HFFc6 (cell line): ENCODE measurements at regions not wholly inside any gene's neighbourhood (a gene's known extent, or its start where the extent isn't known, plus 50 kb on each side); places are given as distances from the start of the nearest gene placed in this dataset.

Experiments
- DNase-seq: peaks from one replicate; pipeline ENCODE4 v3.0.0-alpha.2; 2018
- H3K27ac Mint-ChIP-seq: 2 replicates; pipeline ENCODE4 v1.8.0; 2020; ENCODE audit warnings: mild to moderate bottlenecking, mixed read lengths
- H3K27me3 Mint-ChIP-seq: 2 replicates; pipeline ENCODE4 v1.8.0; 2021; ENCODE audit warnings: mild to moderate bottlenecking, moderate library complexity, mixed read lengths; ENCODE audit not compliant: insufficient read depth
- H3K36me3 Mint-ChIP-seq: 2 replicates; pipeline ENCODE4 v1.8.0; 2021; ENCODE audit warnings: low read depth, mixed read lengths
- H3K4me1 Mint-ChIP-seq: 2 replicates; pipeline ENCODE4 v1.8.0; 2020; ENCODE audit warnings: low read depth, mixed read lengths
- H3K4me3 Mint-ChIP-seq: 2 replicates; pipeline ENCODE4 v1.8.0; 2020; ENCODE audit warnings: mild to moderate bottlenecking, moderate library complexity, mixed read lengths
- H3K9me3 Mint-ChIP-seq: 2 replicates; pipeline ENCODE4 v1.8.0; 2020; ENCODE audit warnings: mild to moderate bottlenecking, mixed read lengths
- TF ChIP-seq, protein P1 (sequence below): fragments of 200-600 bp; sonication (generic); IDR thresholded peaks from 2 replicates; pipeline ENCODE4 v1.5.0; 2021; ENCODE audit warnings: antibody characterized with exemption, mild to moderate bottlenecking

DNA sequence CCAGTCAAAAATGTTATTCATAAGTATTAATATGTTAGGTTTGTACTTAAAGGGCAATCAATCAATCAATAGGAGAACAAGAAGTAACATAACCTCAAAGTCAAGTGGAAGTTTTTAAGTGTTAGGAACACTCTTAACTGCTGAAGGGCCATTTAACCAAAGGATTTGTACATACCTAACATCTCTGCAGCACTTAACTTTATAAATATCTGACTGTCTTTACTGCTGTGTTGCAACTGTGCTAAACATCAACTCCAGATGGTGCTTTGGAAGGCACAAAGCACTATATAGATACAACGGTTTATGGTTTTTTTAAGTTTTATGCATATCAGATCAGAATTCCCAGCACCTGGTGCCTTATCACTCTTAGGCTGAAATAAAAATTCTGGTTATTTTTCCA, 604.9 kb upstream of the PTGER4 start:
- no peak for DNase-seq
- Mint-ChIP-seq H3K27me3 (no peaks in the 10 kb centered on the region), H3K36me3 (no peaks in the 10 kb centered on the region), H3K9me3 (no peaks in the 10 kb centered on the region), H3K4me1 (no peaks in the 10 kb centered on the region), H3K4me3 (no peak overlapping the region), H3K27ac (no peak overlapping the region)
- TF ChIP-seq, protein P1, sequence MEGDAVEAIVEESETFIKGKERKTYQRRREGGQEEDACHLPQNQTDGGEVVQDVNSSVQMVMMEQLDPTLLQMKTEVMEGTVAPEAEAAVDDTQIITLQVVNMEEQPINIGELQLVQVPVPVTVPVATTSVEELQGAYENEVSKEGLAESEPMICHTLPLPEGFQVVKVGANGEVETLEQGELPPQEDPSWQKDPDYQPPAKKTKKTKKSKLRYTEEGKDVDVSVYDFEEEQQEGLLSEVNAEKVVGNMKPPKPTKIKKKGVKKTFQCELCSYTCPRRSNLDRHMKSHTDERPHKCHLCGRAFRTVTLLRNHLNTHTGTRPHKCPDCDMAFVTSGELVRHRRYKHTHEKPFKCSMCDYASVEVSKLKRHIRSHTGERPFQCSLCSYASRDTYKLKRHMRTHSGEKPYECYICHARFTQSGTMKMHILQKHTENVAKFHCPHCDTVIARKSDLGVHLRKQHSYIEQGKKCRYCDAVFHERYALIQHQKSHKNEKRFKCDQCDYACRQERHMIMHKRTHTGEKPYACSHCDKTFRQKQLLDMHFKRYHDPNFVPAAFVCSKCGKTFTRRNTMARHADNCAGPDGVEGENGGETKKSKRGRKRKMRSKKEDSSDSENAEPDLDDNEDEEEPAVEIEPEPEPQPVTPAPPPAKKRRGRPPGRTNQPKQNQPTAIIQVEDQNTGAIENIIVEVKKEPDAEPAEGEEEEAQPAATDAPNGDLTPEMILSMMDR = no peak; the same call in 1 of the 2 replicates

DNA sequence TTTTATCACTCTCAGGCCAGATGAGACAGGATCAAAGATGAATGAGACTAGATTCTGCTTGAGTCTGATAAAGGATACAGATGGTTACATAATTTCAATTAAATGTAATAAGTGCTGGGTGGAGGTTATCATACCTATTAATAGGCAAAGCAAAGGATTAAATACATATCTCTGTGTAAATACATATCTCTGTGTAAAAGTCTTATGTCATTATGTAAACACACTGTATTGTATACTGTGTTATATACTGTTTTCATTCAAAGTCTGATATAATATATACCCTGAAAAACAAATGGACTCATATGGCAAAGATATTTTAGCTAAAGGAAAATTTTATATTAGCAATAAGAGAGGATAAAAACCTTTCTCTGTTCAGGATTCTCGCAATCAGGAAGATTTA, 605.8 kb upstream of the PTGER4 start:
- DNase-seq = no peak
- H3K27me3 Mint-ChIP-seq = no peaks in the 10 kb centered on the region
- H3K36me3 Mint-ChIP-seq = no peaks in the 10 kb centered on the region
- H3K4me3 Mint-ChIP-seq = no peak overlapping the region
- H3K27ac Mint-ChIP-seq = no peak overlapping the region
- TF ChIP-seq, protein P1 = no peak
- H3K9me3 Mint-ChIP-seq = no peaks in the 10 kb centered on the region
- no peaks in the 10 kb centered on the region for H3K4me1 Mint-ChIP-seq

DNA sequence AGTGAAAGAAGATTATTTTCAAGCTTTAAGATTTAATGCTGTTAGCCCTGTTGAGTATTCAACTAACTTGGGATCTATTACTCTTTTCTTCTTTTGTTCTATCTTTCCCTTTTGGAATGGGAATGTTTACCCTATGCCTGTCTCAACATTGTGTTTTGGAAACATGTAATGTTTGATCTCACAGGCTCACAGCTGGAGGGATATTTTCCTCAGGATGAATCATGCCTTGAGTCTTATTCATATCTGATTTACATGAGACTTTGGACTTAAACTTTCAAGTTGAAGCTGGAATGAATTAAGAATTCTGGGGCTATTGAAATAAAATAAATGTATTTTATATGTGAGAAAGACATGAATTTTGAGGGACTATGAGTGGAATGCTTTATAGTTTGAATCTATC, 607.8 kb upstream of the PTGER4 start:
- DNase-seq = no peak
- H3K9me3 Mint-ChIP-seq = no peaks in the 10 kb centered on the region
- TF ChIP-seq, protein P1 = no peak
- H3K27me3 Mint-ChIP-seq = no peaks in the 10 kb centered on the region
- H3K4me1 Mint-ChIP-seq = no peaks in the 10 kb centered on the region
- H3K4me3 Mint-ChIP-seq = no peak overlapping the region
- no peak overlapping the region for H3K27ac Mint-ChIP-seq
- no peaks in the 10 kb centered on the region for H3K36me3 Mint-ChIP-seq

DNA sequence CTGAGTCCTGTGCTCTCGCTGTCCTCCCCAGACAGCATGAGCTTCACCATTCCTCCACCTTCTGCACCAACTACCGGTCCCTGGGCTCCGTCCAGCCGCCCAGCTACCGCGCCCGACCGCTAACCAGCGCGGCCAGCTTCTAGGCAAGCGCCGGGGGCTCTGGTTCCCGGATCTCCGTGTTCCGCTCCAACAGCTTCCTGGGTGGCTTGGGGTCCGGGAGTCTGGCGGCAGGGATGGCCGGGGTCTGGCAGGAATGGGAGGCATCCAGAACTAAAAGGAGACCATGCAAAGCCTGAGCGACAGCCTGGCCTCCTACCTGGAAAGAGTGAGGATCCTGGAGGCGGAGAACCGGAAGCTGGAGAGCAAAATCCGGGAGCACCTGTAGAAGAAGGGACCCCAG, 613.1 kb upstream of the PTGER4 start:
- Mint-ChIP-seq H3K27me3 (no peaks in the 10 kb centered on the region), H3K4me3 (no peak overlapping the region), H3K9me3 (no peaks in the 10 kb centered on the region), H3K4me1 (no peaks in the 10 kb centered on the region), H3K27ac (no peak overlapping the region), H3K36me3 (no peaks in the 10 kb centered on the region)
- TF ChIP-seq, protein P1 = no peak
- DNase-seq = no peak

DNA sequence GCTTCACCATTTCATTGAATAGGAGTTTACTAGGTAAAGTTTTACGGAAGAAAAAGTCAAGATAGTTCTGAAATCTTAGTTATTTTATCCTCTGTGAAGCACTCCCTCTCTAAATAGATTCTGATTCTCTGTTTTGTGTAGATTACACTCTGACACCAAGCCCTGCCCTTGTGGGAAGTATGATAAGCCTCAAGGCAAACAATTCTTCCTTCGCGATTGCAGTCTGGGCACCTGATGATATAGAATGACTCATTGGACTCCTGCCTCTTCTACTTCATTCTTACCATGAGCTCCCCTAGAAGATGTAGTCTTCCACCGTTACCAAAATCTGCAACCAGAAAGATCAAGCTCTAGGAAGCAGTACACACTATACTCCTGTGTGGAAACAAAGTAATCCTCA, 626.9 kb upstream of the PTGER4 start:
- no peak for DNase-seq
- no peaks in the 10 kb centered on the region for H3K9me3 Mint-ChIP-seq
- TF ChIP-seq, protein P1 = no peak

DNA sequence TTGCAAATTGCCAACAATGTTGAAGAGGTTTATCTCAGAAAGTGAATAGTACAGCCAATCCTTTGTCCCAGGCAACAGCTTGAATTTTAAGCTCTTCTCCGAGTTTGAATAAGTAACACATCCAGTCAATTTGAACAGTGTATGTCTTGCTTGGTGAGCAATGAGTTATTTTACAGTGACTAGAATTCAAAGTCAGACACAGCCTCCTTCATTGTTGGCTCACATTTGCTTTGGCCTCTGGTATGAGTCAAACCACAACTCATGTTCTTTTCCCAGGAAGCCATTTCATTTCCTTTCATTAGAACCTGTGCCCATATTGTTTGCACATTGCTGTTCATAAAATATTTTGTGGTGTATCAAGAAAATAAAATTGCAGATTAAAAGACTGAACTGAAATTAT, 622.0 kb upstream of the DAB2 start:
- DNase-seq = no peak
- no peaks in the 10 kb centered on the region for H3K4me1 Mint-ChIP-seq
- no peaks in the 10 kb centered on the region for H3K36me3 Mint-ChIP-seq
- TF ChIP-seq, protein P1 = no peak
- no peak overlapping the region for H3K27ac Mint-ChIP-seq
- H3K4me3 Mint-ChIP-seq = no peak overlapping the region
- H3K27me3 Mint-ChIP-seq = no peaks in the 10 kb centered on the region; the same call in none of the 2 replicates
- peaks cover 4% of the 10 kb centered on the region; the same call in 1 of the 2 replicates for H3K9me3 Mint-ChIP-seq

More for the DNA sequence above, 626.9 kb upstream of the PTGER4 start:
- Mint-ChIP-seq H3K36me3 (no peaks in the 10 kb centered on the region), H3K4me1 (no peaks in the 10 kb centered on the region), H3K27me3 (peaks cover 4% of the 10 kb centered on the region), H3K4me3 (no peak overlapping the region), H3K27ac (no peak overlapping the region)
